Heart right ventricle (tissue), 16 donors: ENCODE measurements at regions not wholly inside any gene's neighbourhood (a gene's known extent, or its start where the extent isn't known, plus 50 kb on each side); places are given as distances from the start of the nearest gene placed in this dataset.

Experiments used
- ATAC-seq, 8 donors: fragments of 200-7000 bp; cut with Tn5 transposase; one replicate each; pipeline ENCODE4 v1.9.1; 2020; ENCODE audit warnings: mild to moderate bottlenecking in 8 of 8, moderate library complexity in 8 of 8, moderate number of reproducible peaks in 1 of 8
- DNase-seq, 2 donors: peaks; one replicate each; pipeline ENCODE4 v3.0.0-alpha.2; 2020
- H3K27ac ChIP-seq, 10 donors: fragments of 200-600 bp; sonication (generic) in 2 of 10; one replicate each; pipeline versions ENCODE4 v1.5.0 to v1.8.0; 2020 to 2022; ENCODE audit warnings: mild to moderate bottlenecking in 3 of 10
- H3K27me3 ChIP-seq, 7 donors: fragments of 200-600 bp; one replicate each; pipeline ENCODE4 v1.8.0; 2021 to 2022; ENCODE audit warnings: mild to moderate bottlenecking in 2 of 7
- H3K36me3 ChIP-seq, 9 donors: fragments of 200-600 bp; sonication (generic) in 1 of 9; one replicate each; pipeline versions ENCODE4 v1.5.0 to v1.8.0; 2020 to 2022; ENCODE audit warnings: mild to moderate bottlenecking in 2 of 9
- H3K4me1 ChIP-seq, 9 donors: fragments of 200-600 bp; sonication (generic) in 1 of 9; one replicate each; pipeline versions ENCODE4 v1.5.0 to v1.8.0; 2020 to 2022; ENCODE audit warnings: mild to moderate bottlenecking in 4 of 9
- H3K4me3 ChIP-seq, 10 donors: fragments of 200-600 bp; sonication (generic) in 2 of 10; one replicate each; pipeline versions ENCODE4 v1.5.0 to v1.8.0; 2020 to 2022; ENCODE audit warnings: mild to moderate bottlenecking in 7 of 10, moderate library complexity in 2 of 10
- H3K9me3 ChIP-seq, 11 donors: fragments of 200-600 bp in 10 of 11; sonication (generic) in 2 of 11; one replicate each; pipeline versions ENCODE4 v1.5.0 to v1.8.0; 2013 to 2022; ENCODE audit warnings: mild to moderate bottlenecking in 2 of 11, control low read depth in 1 of 11, moderate library complexity in 1 of 11
- WGBS, 2 donors: extraction: QIAGEN DNeasy Blood & Tissue Kit; methylation state at CpG; one replicate each; pipeline ENCODE4 v1.1.7; 2013; ENCODE audit warnings: inconsistent platforms in 1 of 2; 5-methylcytosine and 5-hydroxymethylcytosine counted together
- intact Hi-C, 10 donors: fragments of 100-400 bp; cut with DNase I; formaldehyde crosslinking; loops; one replicate each; pipeline versions ENCODE4 v1.11.1 to v1.14.2; 2022
- TF ChIP-seq, protein P1 (sequence below), 9 donors: fragments of 200-600 bp; sonication (generic) in 2 of 9; IDR thresholded peaks; one replicate each; pipeline versions ENCODE4 v1.5.0 to v1.8.0; 2021 to 2022; ENCODE audit warnings: antibody characterized with exemption in 9 of 9, mild to moderate bottlenecking in 5 of 9, moderate library complexity in 1 of 9
- donor health status: Arrhythmogenic right ventricular cardiomyopathy.
- donor health status: ischemic (EF 13 %, LVEDD 7.1; RV severe dilation, severe dysfunction).
- donor health status: healthy with polysubstance abuse.
- donor health status: DM: no; HTN: yes; CAD: no.
- donor health status: DM: no; HTN: no; CAD: no.
- donor health status: ischemic (EF 25% LVEDD 6.9; RV normal size, moderate dysfunction).
- donor health status: ischemic (EF 25% LVEDD 5.7; RV mildly dilated, moderate dysfunction).
- donor health status: healthy.
- donor health status: DM: yes; HTN: yes; CAD: no.
- donor health status: Ischemic cardiomyopathy.
- donor health status: ischemic (EF 35%, LVEDD 5.7; RV mildly dilated, moderate dysfunction).
- donor health status: nonischemic (EF 11% LVEDD 7.7; RV severe dilation, severe dysfunction).
- donor health status: DM: yes; HTN: yes; CAD: no.
- donor health status: PGD.
- donor health status: ischemic (EF 29% LVEDD 5.4; RV normal size, mild dysfunction).
- donor health status: nonischemic (EF 23%, LVEDD 6.1; RV moderate dilation, normal function).

DNA sequence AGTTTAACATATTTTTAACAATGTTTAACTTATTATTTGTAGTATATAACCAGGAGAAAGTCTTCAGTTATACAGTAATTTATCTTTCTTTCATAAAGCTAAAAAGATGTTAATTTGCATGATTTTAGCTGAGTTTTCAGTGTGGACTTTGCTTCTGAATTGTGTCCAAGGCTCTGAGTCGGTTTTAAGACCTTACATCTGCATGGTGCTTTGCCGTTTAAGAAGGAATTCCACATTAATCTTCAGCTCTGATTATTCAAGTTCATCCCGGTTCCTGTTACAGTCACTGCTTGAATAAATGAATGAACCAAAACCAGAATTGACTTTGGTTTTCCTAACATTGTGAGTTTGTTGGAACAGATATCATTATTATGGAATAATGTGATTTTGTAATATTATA is 419.7 kb upstream of the RGPD4 start:
- intact Hi-C loops = no loop called here
- DNase-seq = no peak
- 48 to 62% methylated on average over 3 of the region's 3 CpGs for WGBS, 2 donors
- no peaks in the 10 kb centered on the region for H3K36me3 ChIP-seq
- H3K27ac ChIP-seq = no peak overlapping the region
- TF ChIP-seq, protein P1, sequence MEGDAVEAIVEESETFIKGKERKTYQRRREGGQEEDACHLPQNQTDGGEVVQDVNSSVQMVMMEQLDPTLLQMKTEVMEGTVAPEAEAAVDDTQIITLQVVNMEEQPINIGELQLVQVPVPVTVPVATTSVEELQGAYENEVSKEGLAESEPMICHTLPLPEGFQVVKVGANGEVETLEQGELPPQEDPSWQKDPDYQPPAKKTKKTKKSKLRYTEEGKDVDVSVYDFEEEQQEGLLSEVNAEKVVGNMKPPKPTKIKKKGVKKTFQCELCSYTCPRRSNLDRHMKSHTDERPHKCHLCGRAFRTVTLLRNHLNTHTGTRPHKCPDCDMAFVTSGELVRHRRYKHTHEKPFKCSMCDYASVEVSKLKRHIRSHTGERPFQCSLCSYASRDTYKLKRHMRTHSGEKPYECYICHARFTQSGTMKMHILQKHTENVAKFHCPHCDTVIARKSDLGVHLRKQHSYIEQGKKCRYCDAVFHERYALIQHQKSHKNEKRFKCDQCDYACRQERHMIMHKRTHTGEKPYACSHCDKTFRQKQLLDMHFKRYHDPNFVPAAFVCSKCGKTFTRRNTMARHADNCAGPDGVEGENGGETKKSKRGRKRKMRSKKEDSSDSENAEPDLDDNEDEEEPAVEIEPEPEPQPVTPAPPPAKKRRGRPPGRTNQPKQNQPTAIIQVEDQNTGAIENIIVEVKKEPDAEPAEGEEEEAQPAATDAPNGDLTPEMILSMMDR (IDR thresholded peaks at IDR 0.05) = no peak
- no peaks in the 10 kb centered on the region for H3K27me3 ChIP-seq
- no peak for ATAC-seq
- no peaks in the 10 kb centered on the region for H3K4me1 ChIP-seq
- no peak overlapping the region for H3K4me3 ChIP-seq
- no peaks in the 10 kb centered on the region for H3K9me3 ChIP-seq

DNA sequence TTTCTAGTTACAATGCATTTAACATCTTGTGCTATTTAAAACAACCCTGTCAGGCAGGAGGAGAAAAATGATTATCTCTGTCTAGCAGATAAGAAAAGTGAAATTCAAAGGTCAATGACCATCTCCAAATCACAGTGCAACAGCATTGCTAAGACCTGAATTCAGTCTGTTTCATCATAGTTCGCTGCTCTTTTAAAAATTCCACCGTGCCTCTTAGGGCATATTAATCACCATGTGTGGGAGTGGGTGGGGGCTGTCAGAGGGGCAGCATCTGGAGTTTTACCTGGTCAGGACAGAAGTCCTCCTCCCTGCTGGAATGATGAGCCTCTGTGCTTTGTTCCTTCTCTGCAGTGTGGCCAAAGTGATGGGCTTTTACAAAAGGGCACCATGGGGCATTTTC is 418.7 kb upstream of the RGPD4 start:
- intact Hi-C loops = no loop called here
- ATAC-seq (no peak), DNase-seq (no peak)
- H3K27ac ChIP-seq = no peak overlapping the region
- WGBS, 2 donors = 65 to 68% methylated on average over 2 of the region's 2 CpGs
- peaks cover 0 to 4% (median 0%) of the 10 kb centered on the region in 9 donors for H3K4me1 ChIP-seq
- H3K36me3 ChIP-seq = no peaks in the 10 kb centered on the region
- no peaks in the 10 kb centered on the region for H3K27me3 ChIP-seq
- TF ChIP-seq, protein P1 (IDR thresholded peaks at IDR 0.05) = no peak
- H3K4me3 ChIP-seq = no peak overlapping the region
- no peaks in the 10 kb centered on the region for H3K9me3 ChIP-seq

DNA sequence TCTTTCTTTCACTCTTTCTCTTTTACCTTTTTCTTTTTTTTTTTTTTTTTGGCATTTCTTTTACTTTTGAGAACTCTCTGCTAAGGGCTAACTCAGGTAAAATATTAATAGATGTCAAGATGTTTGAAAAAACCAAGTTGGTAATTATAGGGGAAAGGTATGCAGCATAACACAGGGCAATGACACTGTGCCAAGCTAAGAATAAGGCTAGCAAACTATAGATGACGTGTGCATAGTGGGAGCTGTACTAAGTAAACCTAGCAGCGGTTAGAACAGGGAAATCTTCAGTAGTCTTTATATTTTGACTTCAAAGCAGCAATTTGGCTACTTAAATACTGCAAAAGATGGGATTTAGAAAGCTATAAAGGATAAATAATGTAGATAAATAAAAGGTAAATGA is 415.4 kb upstream of the RGPD4 start:
- intact Hi-C loops = no loop called here
- no peak overlapping the region for H3K4me3 ChIP-seq
- TF ChIP-seq, protein P1 (IDR thresholded peaks at IDR 0.05) = no peak
- H3K36me3 ChIP-seq = no peaks in the 10 kb centered on the region
- DNase-seq = no peak
- no peak for ATAC-seq
- no peaks in the 10 kb centered on the region for H3K27me3 ChIP-seq
- no peaks in the 10 kb centered on the region for H3K9me3 ChIP-seq
- H3K4me1 ChIP-seq = peaks cover 0 to 4% (median 0%) of the 10 kb centered on the region in 9 donors
- WGBS, 2 donors = 79 to 84% methylated on average over 2 of the region's 2 CpGs
- H3K27ac ChIP-seq = no peak overlapping the region

DNA sequence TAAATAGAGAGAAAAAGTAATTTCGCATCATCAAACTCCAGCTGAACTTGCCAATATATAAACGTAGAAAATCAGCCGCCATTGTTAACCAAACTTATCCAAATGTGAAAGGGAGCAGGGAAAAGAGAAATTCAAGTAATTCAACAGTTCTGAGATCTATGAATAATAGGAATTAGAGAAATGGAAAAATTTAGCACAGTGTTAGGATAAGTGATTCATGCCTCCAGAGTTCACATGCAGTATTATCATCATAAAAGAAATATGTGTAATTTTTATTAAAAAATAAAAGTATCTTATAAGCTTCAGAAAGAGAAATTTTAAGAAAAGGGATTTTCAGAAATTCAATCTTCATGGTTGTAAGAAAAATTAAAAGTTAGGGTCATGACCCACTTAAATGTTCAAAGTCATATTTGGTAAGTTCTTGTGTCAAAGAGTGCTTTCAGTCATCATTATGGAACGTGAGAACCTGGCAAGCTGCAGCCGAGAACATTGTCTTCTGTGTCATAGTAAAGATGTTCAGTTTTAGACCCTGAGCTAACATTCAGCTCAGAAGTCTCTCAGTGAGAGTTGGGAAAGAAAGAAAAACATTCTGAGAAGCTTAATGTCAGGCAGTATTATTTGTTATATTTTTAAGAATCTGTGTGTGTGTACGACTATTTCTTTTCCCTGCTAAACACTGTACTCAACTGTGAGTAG is 414.3 kb upstream of the RGPD4 start:
- no peak for DNase-seq
- no peaks in the 10 kb centered on the region for H3K27me3 ChIP-seq
- H3K9me3 ChIP-seq = no peaks in the 10 kb centered on the region
- peak overlapping the region in 2 of 10 donors; percentile 13 to 29 for H3K27ac ChIP-seq
- H3K36me3 ChIP-seq = no peaks in the 10 kb centered on the region
- no peak for ATAC-seq
- 82% methylated on average over 6 of the region's 6 CpGs for WGBS, 2 donors
- intact Hi-C loops = no loop called here
- peaks cover 0 to 4% (median 0%) of the 10 kb centered on the region in 9 donors for H3K4me1 ChIP-seq
- no peak overlapping the region for H3K4me3 ChIP-seq
- TF ChIP-seq, protein P1 (IDR thresholded peaks at IDR 0.05) = no peak
